ENCODE measurements at regions not wholly inside any gene's neighbourhood (a gene's known extent, or its start where the extent isn't known, plus 50 kb on each side); places are given as distances from the start of the nearest gene placed in this dataset.

DNA sequence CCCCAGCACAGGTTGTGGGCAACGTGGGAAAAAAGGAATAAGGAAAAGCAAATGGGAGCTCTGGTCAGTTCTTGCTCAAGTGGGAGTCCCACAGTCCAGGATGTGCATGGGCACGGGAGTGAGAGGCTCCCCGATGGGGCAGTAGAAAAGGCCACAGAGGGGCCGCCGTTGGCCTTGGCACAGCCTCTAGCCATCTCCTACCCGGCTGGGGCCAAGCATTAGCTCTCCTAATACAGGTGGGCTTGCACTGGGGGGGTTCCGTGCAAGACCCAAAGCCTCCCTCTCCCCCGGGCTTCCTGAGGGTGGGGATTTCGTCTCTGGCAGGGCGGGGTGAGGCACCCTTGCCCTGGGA is 212.2 kb upstream of the MVB12B start (continued):
- no peak for TF ChIP-seq PATZ1 (CRISPR knock-in tag; IDR thresholded peaks at IDR 0.05; ENCODE audit: borderline replicate concordance)
- no peak for TF ChIP-seq HMG20A (CRISPR knock-in tag; conservative IDR thresholded peaks at IDR 0.05)
- TF ChIP-seq, protein P1, sequence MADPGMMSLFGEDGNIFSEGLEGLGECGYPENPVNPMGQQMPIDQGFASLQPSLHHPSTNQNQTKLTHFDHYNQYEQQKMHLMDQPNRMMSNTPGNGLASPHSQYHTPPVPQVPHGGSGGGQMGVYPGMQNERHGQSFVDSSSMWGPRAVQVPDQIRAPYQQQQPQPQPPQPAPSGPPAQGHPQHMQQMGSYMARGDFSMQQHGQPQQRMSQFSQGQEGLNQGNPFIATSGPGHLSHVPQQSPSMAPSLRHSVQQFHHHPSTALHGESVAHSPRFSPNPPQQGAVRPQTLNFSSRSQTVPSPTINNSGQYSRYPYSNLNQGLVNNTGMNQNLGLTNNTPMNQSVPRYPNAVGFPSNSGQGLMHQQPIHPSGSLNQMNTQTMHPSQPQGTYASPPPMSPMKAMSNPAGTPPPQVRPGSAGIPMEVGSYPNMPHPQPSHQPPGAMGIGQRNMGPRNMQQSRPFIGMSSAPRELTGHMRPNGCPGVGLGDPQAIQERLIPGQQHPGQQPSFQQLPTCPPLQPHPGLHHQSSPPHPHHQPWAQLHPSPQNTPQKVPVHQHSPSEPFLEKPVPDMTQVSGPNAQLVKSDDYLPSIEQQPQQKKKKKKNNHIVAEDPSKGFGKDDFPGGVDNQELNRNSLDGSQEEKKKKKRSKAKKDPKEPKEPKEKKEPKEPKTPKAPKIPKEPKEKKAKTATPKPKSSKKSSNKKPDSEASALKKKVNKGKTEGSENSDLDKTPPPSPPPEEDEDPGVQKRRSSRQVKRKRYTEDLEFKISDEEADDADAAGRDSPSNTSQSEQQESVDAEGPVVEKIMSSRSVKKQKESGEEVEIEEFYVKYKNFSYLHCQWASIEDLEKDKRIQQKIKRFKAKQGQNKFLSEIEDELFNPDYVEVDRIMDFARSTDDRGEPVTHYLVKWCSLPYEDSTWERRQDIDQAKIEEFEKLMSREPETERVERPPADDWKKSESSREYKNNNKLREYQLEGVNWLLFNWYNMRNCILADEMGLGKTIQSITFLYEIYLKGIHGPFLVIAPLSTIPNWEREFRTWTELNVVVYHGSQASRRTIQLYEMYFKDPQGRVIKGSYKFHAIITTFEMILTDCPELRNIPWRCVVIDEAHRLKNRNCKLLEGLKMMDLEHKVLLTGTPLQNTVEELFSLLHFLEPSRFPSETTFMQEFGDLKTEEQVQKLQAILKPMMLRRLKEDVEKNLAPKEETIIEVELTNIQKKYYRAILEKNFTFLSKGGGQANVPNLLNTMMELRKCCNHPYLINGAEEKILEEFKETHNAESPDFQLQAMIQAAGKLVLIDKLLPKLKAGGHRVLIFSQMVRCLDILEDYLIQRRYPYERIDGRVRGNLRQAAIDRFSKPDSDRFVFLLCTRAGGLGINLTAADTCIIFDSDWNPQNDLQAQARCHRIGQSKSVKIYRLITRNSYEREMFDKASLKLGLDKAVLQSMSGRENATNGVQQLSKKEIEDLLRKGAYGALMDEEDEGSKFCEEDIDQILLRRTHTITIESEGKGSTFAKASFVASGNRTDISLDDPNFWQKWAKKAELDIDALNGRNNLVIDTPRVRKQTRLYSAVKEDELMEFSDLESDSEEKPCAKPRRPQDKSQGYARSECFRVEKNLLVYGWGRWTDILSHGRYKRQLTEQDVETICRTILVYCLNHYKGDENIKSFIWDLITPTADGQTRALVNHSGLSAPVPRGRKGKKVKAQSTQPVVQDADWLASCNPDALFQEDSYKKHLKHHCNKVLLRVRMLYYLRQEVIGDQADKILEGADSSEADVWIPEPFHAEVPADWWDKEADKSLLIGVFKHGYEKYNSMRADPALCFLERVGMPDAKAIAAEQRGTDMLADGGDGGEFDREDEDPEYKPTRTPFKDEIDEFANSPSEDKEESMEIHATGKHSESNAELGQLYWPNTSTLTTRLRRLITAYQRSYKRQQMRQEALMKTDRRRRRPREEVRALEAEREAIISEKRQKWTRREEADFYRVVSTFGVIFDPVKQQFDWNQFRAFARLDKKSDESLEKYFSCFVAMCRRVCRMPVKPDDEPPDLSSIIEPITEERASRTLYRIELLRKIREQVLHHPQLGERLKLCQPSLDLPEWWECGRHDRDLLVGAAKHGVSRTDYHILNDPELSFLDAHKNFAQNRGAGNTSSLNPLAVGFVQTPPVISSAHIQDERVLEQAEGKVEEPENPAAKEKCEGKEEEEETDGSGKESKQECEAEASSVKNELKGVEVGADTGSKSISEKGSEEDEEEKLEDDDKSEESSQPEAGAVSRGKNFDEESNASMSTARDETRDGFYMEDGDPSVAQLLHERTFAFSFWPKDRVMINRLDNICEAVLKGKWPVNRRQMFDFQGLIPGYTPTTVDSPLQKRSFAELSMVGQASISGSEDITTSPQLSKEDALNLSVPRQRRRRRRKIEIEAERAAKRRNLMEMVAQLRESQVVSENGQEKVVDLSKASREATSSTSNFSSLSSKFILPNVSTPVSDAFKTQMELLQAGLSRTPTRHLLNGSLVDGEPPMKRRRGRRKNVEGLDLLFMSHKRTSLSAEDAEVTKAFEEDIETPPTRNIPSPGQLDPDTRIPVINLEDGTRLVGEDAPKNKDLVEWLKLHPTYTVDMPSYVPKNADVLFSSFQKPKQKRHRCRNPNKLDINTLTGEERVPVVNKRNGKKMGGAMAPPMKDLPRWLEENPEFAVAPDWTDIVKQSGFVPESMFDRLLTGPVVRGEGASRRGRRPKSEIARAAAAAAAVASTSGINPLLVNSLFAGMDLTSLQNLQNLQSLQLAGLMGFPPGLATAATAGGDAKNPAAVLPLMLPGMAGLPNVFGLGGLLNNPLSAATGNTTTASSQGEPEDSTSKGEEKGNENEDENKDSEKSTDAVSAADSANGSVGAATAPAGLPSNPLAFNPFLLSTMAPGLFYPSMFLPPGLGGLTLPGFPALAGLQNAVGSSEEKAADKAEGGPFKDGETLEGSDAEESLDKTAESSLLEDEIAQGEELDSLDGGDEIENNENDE (IDR thresholded peaks at IDR 0.05; ENCODE audit: low read depth, low read length) = no peak

Data from K562 (cell line).